Inferior parietal cortex (tissue), 1 donor: ENCODE measurements at regions not wholly inside any gene's neighbourhood (a gene's known extent, or its start where the extent isn't known, plus 50 kb on each side); places are given as distances from the start of the nearest gene placed in this dataset.
"Not testable (repeated sequence)": the region's sequence is repeated elsewhere in the genome, so short reads cannot be mapped to it uniquely, and the experiment has no call there.

ENCODE experiments used
- DNase-seq: peaks from one replicate; pipeline ENCODE4 v3.0.0-alpha.2; 2016; ENCODE audit errors: extremely low spot score

- no peak for DNase-seq
These were observed 437.1 kb upstream of the CBLB start for GRCh38 chr3:106305882-106306435.

GRCh38 chr3:106309274-106309673, 440.5 kb upstream of the CBLB start:
- DNase-seq = no peak

GRCh38 chr3:106309798-106310197, 441.0 kb upstream of the CBLB start:
- not testable (repeated sequence) for DNase-seq

- no peak for DNase-seq
These were observed 448.6 kb upstream of the CBLB start for GRCh38 chr3:106317141-106318055.

GRCh38 chr3:106321438-106321837, 452.6 kb upstream of the CBLB start:
- not testable (repeated sequence) for DNase-seq

GRCh38 chr3:106323586-106323985, 454.8 kb upstream of the CBLB start:
- DNase-seq = no peak

GRCh38 chr3:106326941-106327695, 458.3 kb upstream of the CBLB start:
- no peak for DNase-seq

GRCh38 chr3:106327696-106328025, 458.8 kb upstream of the CBLB start:
- no peak for DNase-seq

- no peak for DNase-seq
These were observed 459.4 kb upstream of the CBLB start for GRCh38 chr3:106328224-106328623.

GRCh38 chr3:106329521-106329920, 460.7 kb upstream of the CBLB start:
- DNase-seq = no peak

- DNase-seq = no peak
These were observed 462.8 kb upstream of the CBLB start for GRCh38 chr3:106331636-106332035.

- DNase-seq = no peak
These were observed 463.3 kb upstream of the CBLB start for GRCh38 chr3:106332129-106332528.

GRCh38 chr3:106332884-106333283, 464.1 kb upstream of the CBLB start:
- DNase-seq = no peak

- DNase-seq = no peak
These were observed 465.3 kb upstream of the CBLB start for GRCh38 chr3:106333911-106334618.

- no peak for DNase-seq
These were observed 467.8 kb upstream of the CBLB start for GRCh38 chr3:106336619-106337018.

GRCh38 chr3:106337116-106337515, 468.3 kb upstream of the CBLB start:
- DNase-seq = no peak

- DNase-seq = no peak
These were observed 469.9 kb upstream of the CBLB start for GRCh38 chr3:106338582-106339214.

- DNase-seq = no peak
These were observed 470.7 kb upstream of the CBLB start for GRCh38 chr3:106339551-106339950.

- no peak for DNase-seq
These were observed 472.3 kb upstream of the CBLB start for GRCh38 chr3:106341087-106341486.

- DNase-seq = no peak
These were observed 472.9 kb upstream of the CBLB start for GRCh38 chr3:106341586-106342162.

GRCh38 chr3:106342386-106342785, 473.6 kb upstream of the CBLB start:
- no peak for DNase-seq
